RPMI8226 (cell line): ENCODE measurements at regions not wholly inside any gene's neighbourhood (a gene's known extent, or its start where the extent isn't known, plus 50 kb on each side); places are given as distances from the start of the nearest gene placed in this dataset.
"Not testable (repeated sequence)": the region's sequence is repeated elsewhere in the genome, so short reads cannot be mapped to it uniquely, and the experiment has no call there.

Experiments used
- DNase-seq: peaks from one replicate; pipeline ENCODE4 v3.0.0-alpha.2; 2015

DNA sequence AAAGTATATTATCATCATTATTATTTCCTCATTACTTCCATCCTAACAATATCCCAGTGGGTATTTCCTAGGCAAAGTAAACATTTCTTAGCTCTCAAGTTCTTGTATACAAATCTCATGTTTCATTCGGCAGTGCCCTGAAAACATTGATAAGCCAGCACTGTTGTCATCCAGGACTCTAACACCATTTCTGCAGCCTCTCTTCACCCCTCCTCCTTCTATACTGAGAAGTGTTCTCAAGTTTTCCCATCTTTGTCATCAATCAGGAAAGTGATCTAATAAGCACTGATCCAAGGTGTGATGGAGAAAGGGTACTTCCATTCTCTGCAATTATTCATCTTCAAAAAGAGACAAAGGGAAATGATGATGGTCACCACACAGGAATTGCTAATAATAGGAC is 168.4 kb upstream of the CCDC54 start:
- no peak for DNase-seq

DNA sequence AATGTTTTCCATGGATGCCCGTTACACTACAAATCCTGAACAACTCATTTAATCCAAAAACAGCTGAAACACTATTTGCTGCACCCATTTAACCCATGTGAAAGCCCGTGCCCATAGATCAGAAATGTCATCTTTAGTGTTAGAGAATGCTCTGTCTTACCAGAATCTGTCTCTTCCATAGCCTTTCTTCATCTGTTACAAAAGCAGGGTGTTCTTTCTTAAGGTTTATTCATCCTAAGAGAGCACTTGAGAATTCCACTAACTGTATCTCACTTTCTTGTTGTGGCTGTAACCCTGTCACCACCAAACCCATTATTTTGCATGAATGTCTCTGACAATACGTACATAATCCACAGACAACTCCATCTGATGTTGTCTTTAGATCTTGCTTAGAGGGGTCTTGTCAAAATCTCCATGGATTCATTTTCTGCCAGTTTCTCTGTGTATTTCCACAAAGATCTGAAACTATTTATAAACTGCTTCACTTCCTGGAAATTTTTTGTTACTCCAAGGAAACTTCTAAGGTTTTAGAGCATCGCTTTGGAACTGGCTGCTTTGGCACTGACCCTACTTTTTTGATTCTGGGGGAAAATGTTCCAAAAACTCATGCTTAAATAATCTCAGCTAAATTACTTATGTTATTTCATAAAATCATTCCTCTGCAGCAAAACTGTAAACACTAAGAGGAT is 167.8 kb upstream of the CCDC54 start:
- no peak for DNase-seq

DNA sequence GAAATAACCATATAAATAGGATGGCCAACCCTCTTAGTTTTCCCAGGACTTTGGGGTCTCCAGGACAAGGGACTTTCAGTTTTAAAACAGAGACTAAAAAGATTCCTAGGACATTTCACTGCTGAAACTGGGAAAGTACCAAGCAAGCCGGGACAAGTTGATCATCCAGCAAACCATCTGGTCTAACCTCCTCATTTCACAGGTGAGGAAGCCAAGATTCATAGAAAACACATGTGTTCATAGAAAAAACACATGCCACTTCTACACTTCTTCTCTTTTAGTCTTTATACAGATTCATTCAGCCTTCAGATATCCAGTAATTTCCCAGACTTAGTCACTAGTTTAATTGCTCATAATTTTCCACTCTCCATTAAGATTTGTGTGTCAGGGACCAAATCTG is 165.6 kb upstream of the CCDC54 start:
- DNase-seq = no peak

DNA sequence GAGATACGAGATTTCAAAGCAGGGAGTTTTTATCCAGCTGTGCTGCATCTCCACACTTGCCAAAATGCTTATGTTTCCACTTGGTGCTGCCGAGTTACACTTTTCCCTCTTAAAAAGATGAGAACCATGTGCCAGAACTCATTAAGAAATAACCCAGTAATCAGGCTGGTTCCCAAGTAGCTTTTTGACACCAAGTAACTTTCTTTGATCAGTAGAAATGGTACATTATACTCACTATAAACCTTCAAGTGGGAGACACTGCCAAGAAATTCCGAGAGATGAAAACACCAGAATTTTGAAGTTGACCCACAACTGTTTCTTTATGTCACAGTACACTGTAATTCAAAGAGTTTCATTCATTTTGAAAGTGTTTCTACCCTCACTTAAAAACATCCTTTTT is 164.6 kb upstream of the CCDC54 start:
- DNase-seq = no peak

DNA sequence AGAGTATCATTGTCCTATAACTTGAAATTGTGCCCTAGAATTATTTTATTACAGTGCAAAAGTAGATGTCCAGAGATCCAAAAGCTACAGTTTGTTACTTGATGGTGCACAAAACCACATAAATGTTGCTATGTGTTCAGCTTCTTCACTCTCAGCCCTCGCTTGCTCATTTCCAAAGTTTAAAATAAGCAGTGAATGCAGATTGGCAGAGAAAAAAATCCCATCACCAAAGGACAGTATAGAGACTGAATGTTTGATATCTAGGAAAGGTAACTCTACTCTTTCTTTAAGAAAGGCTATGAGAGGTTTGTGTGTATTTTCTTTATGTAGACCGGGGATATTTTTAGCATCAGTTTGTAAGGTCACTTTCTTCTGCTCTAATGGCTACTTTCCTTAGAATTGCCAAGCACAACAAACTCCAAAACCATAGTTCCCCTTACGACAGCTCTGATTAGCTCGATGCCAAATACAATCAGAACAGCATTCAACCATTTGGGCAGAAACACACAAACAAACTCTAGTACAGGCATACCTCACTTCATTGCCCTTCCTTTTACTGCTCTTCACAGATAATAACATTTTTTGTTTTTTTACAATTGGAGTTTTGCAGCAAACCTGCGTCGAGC is 164.1 kb upstream of the CCDC54 start:
- DNase-seq = no peak

DNA sequence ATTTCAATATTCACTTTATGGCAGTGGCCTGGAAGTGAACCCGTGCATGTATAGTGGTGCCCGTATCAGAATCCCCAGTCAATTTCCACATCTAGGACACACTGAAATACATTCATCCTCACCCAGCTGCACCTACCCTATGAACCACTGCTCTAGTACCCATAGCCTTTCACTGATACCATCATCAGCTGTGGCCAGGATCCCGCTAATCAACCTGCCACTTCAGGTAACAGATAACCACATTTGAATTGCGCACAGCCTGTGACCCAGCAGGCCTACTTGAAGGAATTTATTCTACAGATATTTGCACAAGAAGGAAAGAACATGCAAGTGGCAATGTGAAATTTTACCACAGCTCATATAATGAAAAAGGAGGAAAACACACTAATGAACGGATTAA is 161.0 kb upstream of the CCDC54 start:
- no peak for DNase-seq

DNA sequence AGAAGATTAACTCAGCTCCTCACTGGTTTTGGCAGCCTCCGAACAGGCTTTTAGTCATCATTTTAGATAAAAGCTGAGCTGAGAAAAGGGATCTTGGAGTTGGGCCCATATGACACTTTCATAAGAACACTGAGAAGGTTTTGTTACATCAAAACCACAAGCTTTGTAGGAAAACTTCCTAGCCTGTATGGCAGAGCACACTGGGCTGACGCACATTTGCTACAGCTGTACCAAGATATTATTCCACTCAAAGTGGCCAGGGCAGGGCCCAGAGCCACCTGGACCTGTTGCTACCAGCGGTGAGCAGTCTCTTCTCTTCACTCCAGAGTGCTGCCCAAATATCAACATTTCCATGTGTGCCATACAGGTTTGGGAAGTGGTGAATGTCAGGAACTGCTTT is 160.5 kb upstream of the CCDC54 start:
- DNase-seq = no peak

DNA sequence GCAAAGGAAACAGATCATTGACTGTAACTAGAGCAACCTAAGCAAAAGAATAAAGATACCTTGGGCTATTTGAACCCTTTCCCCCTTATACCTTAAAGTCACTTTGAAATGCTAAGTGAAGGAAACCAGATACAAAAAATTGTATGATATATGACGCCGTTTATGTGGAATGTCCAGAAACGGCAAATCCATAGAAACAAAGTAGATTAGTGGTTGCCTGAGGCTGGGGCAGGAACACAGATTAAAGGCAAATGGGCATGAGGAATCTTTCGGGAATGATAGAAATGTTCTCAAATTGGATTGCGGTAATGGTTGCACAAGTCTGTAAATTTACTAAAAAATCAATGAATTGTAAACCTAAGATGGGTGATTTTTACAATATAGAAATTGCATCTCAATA is 160.1 kb upstream of the CCDC54 start:
- no peak for DNase-seq

DNA sequence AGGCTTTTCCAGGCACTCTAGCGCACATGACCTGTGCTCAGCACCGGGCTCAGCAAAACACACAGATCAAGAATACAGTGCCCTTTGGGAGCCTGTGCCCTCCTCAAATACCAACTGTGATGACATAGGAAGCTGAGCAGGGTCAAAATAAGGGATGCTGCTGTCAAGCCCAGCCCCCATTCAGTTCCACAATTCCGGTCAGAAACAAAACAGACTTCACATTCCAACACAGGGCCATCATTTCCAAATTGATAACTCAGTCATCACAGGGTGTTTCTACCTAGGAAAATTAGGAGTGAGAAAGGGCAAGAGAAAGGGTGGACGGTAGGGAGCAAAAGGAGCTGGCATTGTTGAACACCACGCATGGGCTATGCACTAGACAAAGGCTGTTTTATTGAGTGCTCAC is 158.4 kb upstream of the CCDC54 start:
- no peak for DNase-seq

DNA sequence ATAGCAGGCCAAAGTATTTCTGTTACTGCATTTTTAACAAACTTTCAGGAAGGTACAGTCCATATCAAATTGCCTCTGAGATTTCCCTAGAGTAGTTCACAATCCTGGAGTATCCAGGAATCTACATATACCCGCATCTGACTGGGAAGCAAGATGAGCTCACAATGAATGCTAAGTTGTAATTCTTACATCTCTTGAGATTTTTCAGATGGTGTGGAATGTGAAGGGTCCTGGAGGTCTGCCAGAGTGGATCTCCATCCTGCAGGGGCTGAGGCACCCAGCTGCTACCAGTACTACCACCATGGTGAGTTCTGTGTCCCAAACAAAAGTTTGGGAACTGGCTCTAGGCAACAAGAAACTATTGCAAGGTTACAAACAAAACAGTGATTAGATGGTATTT is 156.7 kb upstream of the CCDC54 start:
- no peak for DNase-seq

DNA sequence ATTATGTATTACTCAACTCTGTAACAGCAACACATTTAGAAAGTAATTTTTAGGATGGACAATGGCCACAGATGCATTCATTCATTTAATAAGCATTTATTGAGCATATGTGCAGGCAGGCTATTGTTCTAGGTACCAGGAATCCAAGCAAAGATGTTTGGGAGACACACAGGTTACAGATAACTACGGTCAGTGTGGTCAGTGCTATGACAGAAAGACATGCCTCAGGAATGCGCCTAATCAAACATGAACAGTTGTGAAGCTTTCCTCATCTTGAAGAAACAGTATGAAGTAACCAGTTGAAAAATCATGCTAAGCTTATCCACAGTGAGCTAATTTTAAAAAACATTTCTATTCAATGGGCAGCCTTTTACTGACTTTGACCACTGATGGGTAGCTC is 155.4 kb upstream of the CCDC54 start:
- no peak for DNase-seq

DNA sequence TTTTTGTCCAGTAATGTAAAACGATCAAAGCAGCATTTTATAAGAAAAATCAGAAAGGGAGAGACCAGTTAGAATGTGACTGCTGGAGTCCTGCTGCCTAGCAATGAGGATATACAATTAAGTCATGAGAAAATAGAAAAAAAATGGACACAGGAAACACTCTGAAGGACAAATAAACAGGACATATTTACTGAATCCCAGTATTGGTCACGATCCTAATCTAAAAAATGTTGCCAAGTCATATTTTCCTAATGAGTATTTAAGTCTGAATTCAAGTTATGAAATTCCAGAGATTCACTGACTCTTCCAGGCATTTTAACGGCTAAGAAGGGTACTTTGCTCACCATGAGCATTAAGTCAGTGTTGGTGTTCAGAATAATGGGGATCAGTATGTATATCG is 154.3 kb upstream of the CCDC54 start:
- DNase-seq = no peak

DNA sequence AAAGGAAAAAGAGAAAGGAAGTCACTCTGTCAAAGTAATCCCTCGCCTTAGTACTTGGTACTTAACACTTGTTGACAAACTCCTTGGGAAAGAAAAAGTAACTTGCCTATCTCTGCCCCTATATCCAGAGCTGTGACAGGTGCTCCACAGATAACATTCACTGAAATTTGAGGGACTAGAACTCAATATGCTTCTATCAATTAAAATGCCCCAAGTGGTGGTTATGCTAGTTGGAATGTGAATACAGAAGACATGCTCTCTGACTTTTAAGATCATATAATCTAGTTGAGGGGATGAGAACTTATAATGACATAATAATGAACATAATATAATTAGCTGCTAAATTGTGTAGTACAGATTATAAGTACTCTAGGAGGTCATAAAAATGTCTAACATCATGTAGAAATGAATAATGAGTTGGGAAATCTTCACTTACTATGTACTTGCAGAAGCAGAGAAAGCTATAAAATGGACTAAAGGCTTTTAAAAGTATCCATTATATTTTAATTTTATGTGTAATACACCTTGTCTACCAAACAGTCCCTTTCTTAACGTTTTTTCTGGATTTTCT is 153.1 kb upstream of the CCDC54 start:
- DNase-seq = no peak

DNA sequence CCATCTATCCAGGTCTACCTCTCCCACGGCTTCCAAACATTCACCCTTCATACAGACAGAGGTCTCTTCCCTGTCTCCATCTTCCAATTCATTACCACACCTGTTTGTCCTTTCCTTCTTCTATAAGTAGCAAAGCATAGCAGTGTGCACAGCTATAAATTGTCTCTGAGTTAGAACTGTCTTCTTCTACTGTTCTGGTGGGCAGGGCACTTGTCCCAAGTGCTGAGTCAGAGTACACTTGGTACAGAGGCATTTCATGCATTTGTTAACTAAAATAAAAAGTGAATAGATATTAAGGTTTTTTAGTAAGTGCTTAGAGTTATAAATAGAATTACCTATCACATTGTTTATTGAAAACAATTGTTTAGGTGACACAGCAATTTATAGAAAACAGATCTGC is 150.1 kb upstream of the CCDC54 start:
- no peak for DNase-seq

DNA sequence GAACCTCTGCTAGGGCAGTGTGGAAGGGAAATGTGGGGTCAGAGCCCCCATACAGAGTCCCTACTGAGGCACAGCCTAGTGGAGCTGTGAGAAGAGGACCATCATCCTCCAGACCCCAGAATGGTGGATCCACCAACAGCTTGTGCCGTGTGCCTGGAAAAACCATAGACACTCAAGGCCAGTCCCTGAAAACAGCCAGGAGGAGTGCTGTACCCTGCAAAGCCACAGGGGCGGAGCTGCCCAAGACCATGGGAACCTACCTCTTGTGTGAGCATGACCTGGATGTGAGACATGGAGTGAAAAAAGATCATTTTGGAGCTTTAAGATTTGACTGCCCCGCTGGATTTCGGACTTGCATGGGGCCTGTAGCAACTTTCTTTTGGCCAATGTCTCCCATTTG is 143.4 kb upstream of the CCDC54 start:
- DNase-seq = not testable (repeated sequence)

DNA sequence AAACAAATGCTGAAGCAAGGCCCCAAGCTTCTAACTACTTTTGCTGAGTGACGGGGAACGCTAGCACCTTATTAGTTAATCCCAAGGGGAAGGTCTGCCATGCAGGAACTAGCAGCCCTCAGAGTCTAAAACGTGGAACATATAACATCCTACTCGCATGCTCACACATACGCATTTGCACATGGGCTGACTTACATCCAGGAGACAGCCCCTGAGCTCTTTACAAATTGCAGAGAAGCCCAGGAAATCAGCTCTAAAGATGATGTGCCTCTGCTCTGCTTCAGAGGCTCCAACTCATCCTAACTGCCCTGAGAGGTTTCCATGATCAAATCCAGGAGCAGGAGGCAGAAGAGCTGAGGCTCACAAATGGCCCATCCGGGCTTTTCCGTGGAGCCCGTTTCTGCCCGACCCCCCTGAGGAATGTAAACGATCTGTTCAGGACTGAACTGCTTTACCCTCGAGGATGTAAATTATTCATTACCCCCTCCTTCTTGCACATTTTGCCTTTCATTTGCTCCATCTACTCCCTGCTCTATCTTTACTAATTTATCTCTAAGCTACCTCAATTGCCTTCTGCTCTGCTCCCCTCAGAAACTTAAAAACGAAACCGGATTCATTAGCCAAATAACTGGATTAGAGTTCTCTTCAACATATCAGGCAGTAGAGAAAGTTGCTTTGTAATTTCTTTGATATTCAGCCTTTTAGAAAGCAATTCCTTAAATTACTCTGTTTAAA is 141.9 kb upstream of the CCDC54 start:
- no peak for DNase-seq

DNA sequence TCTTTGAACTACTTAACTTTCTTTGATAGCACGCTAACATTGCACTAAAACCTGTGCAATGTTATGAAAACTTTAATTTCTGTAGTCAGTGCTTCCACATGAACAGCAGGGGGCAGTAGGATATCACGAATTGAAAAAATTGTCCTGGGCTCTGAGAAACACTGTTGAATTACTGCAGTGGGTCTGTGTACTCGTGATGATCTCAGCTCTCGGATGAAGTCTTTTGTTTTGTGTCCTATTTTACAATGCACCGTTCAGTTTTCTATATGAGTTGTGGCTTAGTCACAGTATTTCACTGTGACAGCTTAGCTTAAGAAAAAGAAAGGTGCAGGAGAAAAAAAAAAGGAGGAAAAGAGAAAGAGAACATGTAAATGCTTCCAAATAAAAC is 141.3 kb upstream of the CCDC54 start:
- peak; percentile 75 for DNase-seq

DNA sequence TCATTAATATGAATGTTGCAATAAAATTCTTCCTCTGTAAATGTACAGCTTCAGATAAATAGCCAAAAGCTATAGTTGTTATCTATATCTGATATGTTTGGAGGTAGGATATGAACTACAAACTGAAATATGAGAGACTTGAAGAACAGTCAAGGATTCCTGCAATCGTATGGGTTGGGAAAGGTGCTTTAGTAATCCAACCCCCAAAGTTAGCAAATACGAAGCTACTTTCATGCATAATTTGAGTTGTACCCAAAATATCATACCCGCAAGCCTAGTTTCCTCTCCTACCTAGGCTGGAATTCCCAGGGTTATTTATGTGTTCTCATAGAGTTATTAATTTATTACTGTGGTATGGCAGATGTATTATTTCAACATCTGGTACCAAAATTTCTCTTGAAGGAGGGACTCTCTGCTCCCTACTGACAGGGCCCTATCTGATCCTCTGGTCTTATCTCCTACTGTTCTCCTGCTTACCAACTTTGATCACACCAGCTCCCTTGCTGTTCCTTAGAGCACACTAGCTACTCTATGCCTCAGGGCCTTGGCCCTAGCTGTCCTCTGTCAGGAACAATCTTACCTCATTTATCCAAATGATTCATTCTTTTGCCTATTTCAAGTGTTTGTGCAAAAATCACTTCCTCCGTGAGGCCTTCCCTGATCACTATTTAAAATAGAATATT is 140.4 kb upstream of the CCDC54 start:
- no peak for DNase-seq

DNA sequence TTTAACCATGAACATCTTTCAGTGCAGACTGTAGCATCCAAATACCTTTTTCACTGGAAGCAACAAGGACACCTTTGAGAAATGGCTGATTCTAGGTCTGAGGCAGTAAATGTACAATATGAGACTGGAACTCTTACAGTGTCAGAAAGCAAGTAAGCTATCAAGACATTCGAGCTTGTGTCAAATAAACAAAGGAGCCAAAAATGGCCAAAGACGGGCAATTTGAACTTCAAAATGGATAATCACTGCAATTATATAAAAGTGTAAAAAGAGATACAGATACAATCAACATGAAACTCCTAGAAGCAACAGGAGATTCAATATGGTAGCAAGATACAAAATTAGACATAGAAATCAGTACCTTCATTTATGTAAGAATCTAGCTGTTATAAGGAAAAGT is 138.5 kb upstream of the CCDC54 start:
- DNase-seq = no peak

DNA sequence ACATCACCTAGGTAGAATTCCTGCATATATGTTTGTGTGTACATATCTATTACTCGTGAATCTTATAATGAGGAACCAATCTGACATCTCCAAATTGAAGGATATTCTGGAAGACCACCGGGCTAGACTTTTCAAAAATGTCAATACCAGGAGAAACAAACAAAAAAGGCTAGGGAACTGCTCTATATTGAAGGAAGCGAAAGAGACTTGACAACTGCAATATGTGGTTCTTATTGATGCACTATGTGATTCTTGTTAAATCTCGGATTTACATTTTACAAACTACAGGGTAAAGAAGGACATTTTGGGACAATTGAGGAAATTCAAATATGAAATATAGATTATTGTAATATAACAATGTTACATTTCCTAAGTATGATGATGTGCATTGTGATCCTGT is 137.5 kb upstream of the CCDC54 start:
- DNase-seq = no peak

DNA sequence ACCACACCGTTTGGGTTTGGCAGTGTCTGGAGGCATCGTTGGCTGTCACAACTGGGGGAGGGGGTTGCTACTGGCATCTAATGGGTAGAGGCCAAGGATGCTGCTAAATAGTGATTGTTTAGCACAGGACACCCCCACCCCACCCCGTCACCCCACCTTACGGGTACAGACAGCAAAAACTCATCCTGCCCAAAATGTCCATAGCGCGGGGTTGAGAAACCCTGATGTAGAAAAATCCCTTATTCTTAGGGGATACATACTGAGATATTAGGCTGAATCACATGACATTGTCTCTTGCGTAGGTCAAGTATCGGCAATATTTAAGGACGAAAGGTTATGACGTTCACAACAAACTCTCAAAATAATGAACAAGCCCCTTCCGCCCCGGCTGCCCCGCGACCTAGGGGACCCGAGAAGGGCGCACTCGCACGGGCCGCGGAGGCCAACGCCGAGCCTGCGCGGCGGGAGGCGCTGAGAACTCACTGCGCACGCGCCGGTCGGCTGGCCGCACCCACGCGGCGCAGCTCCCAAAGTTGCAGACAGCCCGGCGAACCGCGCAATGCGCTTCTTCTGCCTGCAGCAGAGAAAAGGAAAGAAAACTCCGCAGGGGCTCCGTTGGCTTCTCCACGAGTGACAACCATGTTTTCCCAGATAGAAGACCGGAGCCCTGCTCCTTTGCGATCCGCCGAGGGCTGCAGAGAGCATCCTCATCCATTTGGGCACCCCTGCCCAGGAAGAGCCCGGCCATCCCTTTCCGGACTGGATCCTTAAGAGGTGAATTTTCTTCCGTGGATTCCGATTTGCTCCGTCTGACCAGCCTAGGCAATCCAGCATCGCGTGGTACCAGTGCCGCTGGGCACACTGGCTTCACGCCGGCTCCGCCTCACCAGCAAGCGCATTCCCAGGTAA is 136.8 kb upstream of the CCDC54 start:
- DNase-seq = peak; percentile 84

DNA sequence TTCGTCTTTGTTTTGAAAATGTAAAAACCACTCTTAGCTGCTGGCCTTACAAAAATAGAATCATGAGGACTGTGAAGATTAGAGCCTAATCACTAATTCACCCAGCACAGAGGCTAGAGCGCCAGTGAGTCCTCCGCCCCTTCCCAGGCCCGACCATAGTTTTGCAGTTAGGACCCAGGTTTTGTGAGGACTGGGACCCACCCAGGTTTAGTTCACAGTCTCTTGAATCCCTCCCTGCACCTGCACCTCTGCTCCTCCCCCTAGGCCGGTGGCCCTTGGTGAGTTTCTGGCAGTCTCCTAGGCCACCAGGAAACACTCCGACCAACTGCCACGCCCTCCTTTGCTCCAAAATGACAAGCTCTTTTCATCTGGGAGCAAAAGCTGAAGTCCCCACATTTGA is 136.0 kb upstream of the CCDC54 start:
- peak; percentile 63 for DNase-seq
